ENCODE measurements at regions not wholly inside any gene's neighbourhood (a gene's known extent, or its start where the extent isn't known, plus 50 kb on each side); places are given as distances from the start of the nearest gene placed in this dataset.

- Histone ChIP-seq H3K36me3 (ENCODE audit: control insufficient read depth in 2 of 2, insufficient read depth in 2 of 2, low read length in 1 of 2) (no peaks in the 10 kb centered on the region), H3K27ac (ENCODE audit: low read depth in 1 of 2, low read length in 1 of 2) (no peak overlapping the region), H3K27me3 (ENCODE audit: control insufficient read depth in 2 of 2, insufficient read depth in 1 of 2, low read length in 1 of 2) (no peaks in the 10 kb centered on the region), H3K4me1 (ENCODE audit: control insufficient read depth in 2 of 2, insufficient read depth in 2 of 2, low read length in 2 of 2) (peaks cover 2 to 3% of the 10 kb centered on the region in 2 donors), H3K4me3 (ENCODE audit: low read length in 2 of 2) (no peak overlapping the region), H3K9me3 (ENCODE audit: control insufficient read depth in 2 of 2, insufficient read depth in 1 of 2, low read length in 1 of 2) (peaks cover 0 to 6% of the 10 kb centered on the region in 2 donors)
- DNase-seq (ENCODE audit: low read depth in 6 of 9, low spot score in 9 of 9), result no peak
- WGBS, result 91% methylated on average over 2 of the region's 2 CpGs
Measured at GRCh38 chr5:67311208-67311607, 114.6 kb upstream of the CD180 start.

- Histone ChIP-seq H3K4me1 (ENCODE audit: control insufficient read depth in 2 of 2, insufficient read depth in 2 of 2, low read length in 2 of 2) (peaks cover 2 to 3% of the 10 kb centered on the region in 2 donors), H3K36me3 (ENCODE audit: control insufficient read depth in 2 of 2, insufficient read depth in 2 of 2, low read length in 1 of 2) (no peaks in the 10 kb centered on the region), H3K9me3 (ENCODE audit: control insufficient read depth in 2 of 2, insufficient read depth in 1 of 2, low read length in 1 of 2) (peaks cover 0 to 6% of the 10 kb centered on the region in 2 donors), H3K27me3 (ENCODE audit: control insufficient read depth in 2 of 2, insufficient read depth in 1 of 2, low read length in 1 of 2) (no peaks in the 10 kb centered on the region), H3K4me3 (ENCODE audit: low read length in 2 of 2) (no peak overlapping the region), H3K27ac (ENCODE audit: low read depth in 1 of 2, low read length in 1 of 2) (no peak overlapping the region)
- WGBS, result 69% methylated on average over 2 of the region's 2 CpGs
- no peak for DNase-seq (ENCODE audit: low read depth in 6 of 9, low spot score in 9 of 9)
Measured at GRCh38 chr5:67310740-67311139, 114.1 kb upstream of the CD180 start.

- Histone ChIP-seq H3K9me3 (ENCODE audit: control insufficient read depth in 2 of 2, insufficient read depth in 1 of 2, low read length in 1 of 2) (peaks cover 0 to 5% of the 10 kb centered on the region in 2 donors), H3K27me3 (ENCODE audit: control insufficient read depth in 2 of 2, insufficient read depth in 1 of 2, low read length in 1 of 2) (no peaks in the 10 kb centered on the region), H3K4me1 (ENCODE audit: control insufficient read depth in 2 of 2, insufficient read depth in 2 of 2, low read length in 2 of 2) (peaks cover 0 to 3% of the 10 kb centered on the region in 2 donors), H3K36me3 (ENCODE audit: control insufficient read depth in 2 of 2, insufficient read depth in 2 of 2, low read length in 1 of 2) (no peaks in the 10 kb centered on the region), H3K27ac (ENCODE audit: low read depth in 1 of 2, low read length in 1 of 2) (no peak overlapping the region), H3K4me3 (ENCODE audit: low read length in 2 of 2) (no peak overlapping the region)
- WGBS, result 92% methylated on average over 1 of the region's 1 CpG
- DNase-seq (ENCODE audit: low read depth in 6 of 9, low spot score in 9 of 9), result no peak
Measured at GRCh38 chr5:67310169-67310568, 113.6 kb upstream of the CD180 start.

- no peak overlapping the region for H3K4me3 ChIP-seq (ENCODE audit: low read length in 2 of 2)
- H3K27me3 ChIP-seq (ENCODE audit: control insufficient read depth in 2 of 2, insufficient read depth in 1 of 2, low read length in 1 of 2), result no peaks in the 10 kb centered on the region
- DNase-seq (ENCODE audit: low read depth in 6 of 9, low spot score in 9 of 9), result no peak
- peaks cover 0 to 3% of the 10 kb centered on the region in 2 donors for H3K9me3 ChIP-seq (ENCODE audit: control insufficient read depth in 2 of 2, insufficient read depth in 1 of 2, low read length in 1 of 2)
- no peaks in the 10 kb centered on the region for H3K36me3 ChIP-seq (ENCODE audit: control insufficient read depth in 2 of 2, insufficient read depth in 2 of 2, low read length in 1 of 2)
- 98% methylated on average over 3 of the region's 3 CpGs for WGBS
- H3K4me1 ChIP-seq (ENCODE audit: control insufficient read depth in 2 of 2, insufficient read depth in 2 of 2, low read length in 2 of 2), result peaks cover 0 to 3% of the 10 kb centered on the region in 2 donors
- H3K27ac ChIP-seq (ENCODE audit: low read depth in 1 of 2, low read length in 1 of 2), result no peak overlapping the region
Measured at GRCh38 chr5:67308988-67309688, 112.5 kb upstream of the CD180 start.

- H3K27ac ChIP-seq (ENCODE audit: low read depth in 1 of 2, low read length in 1 of 2), result no peak overlapping the region
- H3K4me3 ChIP-seq (ENCODE audit: low read length in 2 of 2), result no peak overlapping the region
- peak in 2 of 9 donors; percentile 2 to 27 for DNase-seq (ENCODE audit: low read depth in 6 of 9, low spot score in 9 of 9)
- no peaks in the 10 kb centered on the region for H3K36me3 ChIP-seq (ENCODE audit: control insufficient read depth in 2 of 2, insufficient read depth in 2 of 2, low read length in 1 of 2)
- WGBS, result 87% methylated on average over 4 of the region's 4 CpGs
- peaks cover 0 to 3% of the 10 kb centered on the region in 2 donors for H3K9me3 ChIP-seq (ENCODE audit: control insufficient read depth in 2 of 2, insufficient read depth in 1 of 2, low read length in 1 of 2)
- no peaks in the 10 kb centered on the region for H3K27me3 ChIP-seq (ENCODE audit: control insufficient read depth in 2 of 2, insufficient read depth in 1 of 2, low read length in 1 of 2)
- H3K4me1 ChIP-seq (ENCODE audit: control insufficient read depth in 2 of 2, insufficient read depth in 2 of 2, low read length in 2 of 2), result peaks cover 0 to 3% of the 10 kb centered on the region in 2 donors
Measured at GRCh38 chr5:67306965-67307607, 110.5 kb upstream of the CD180 start.

GRCh38 chr5:67305913-67306710 lies 109.5 kb upstream of the CD180 start:
- Histone ChIP-seq H3K4me3 (ENCODE audit: low read length in 2 of 2) (no peak overlapping the region), H3K4me1 (ENCODE audit: control insufficient read depth in 2 of 2, insufficient read depth in 2 of 2, low read length in 2 of 2) (peaks cover 0 to 3% of the 10 kb centered on the region in 2 donors), H3K27me3 (ENCODE audit: control insufficient read depth in 2 of 2, insufficient read depth in 1 of 2, low read length in 1 of 2) (no peaks in the 10 kb centered on the region), H3K36me3 (ENCODE audit: control insufficient read depth in 2 of 2, insufficient read depth in 2 of 2, low read length in 1 of 2) (no peaks in the 10 kb centered on the region), H3K27ac (ENCODE audit: low read depth in 1 of 2, low read length in 1 of 2) (peak overlapping the region in 1 of 2 donors; percentile 8), H3K9me3 (ENCODE audit: control insufficient read depth in 2 of 2, insufficient read depth in 1 of 2, low read length in 1 of 2) (peaks cover 0 to 3% of the 10 kb centered on the region in 2 donors)
- 91% methylated on average over 9 of the region's 9 CpGs for WGBS
- no peak for DNase-seq (ENCODE audit: low read depth in 6 of 9, low spot score in 9 of 9)

GRCh38 chr5:67305401-67305800 lies 108.8 kb upstream of the CD180 start:
- peaks cover 0 to 3% of the 10 kb centered on the region in 2 donors for H3K4me1 ChIP-seq (ENCODE audit: control insufficient read depth in 2 of 2, insufficient read depth in 2 of 2, low read length in 2 of 2)
- whole genome bisulfite sequencing, result 96% methylated on average over 1 of the region's 1 CpG
- H3K27ac ChIP-seq (ENCODE audit: low read depth in 1 of 2, low read length in 1 of 2), result no peak overlapping the region
- no peak for DNase-seq (ENCODE audit: low read depth in 6 of 9, low spot score in 9 of 9)
- H3K36me3 ChIP-seq (ENCODE audit: control insufficient read depth in 2 of 2, insufficient read depth in 2 of 2, low read length in 1 of 2), result no peaks in the 10 kb centered on the region
- no peak overlapping the region for H3K4me3 ChIP-seq (ENCODE audit: low read length in 2 of 2)
- H3K9me3 ChIP-seq (ENCODE audit: control insufficient read depth in 2 of 2, insufficient read depth in 1 of 2, low read length in 1 of 2), result peaks cover 0 to 3% of the 10 kb centered on the region in 2 donors
- H3K27me3 ChIP-seq (ENCODE audit: control insufficient read depth in 2 of 2, insufficient read depth in 1 of 2, low read length in 1 of 2), result no peaks in the 10 kb centered on the region

GRCh38 chr5:67303356-67303755 lies 106.8 kb upstream of the CD180 start:
- H3K4me3 ChIP-seq (ENCODE audit: low read length in 2 of 2), result no peak overlapping the region
- DNase-seq (ENCODE audit: low read depth in 6 of 9, low spot score in 9 of 9), result no peak
- whole genome bisulfite sequencing, result 94% methylated on average over 3 of the region's 3 CpGs
- no peaks in the 10 kb centered on the region for H3K27me3 ChIP-seq (ENCODE audit: control insufficient read depth in 2 of 2, insufficient read depth in 1 of 2, low read length in 1 of 2)
- no peaks in the 10 kb centered on the region for H3K9me3 ChIP-seq (ENCODE audit: control insufficient read depth in 2 of 2, insufficient read depth in 1 of 2, low read length in 1 of 2)
- H3K27ac ChIP-seq (ENCODE audit: low read depth in 1 of 2, low read length in 1 of 2), result no peak overlapping the region
- H3K4me1 ChIP-seq (ENCODE audit: control insufficient read depth in 2 of 2, insufficient read depth in 2 of 2, low read length in 2 of 2), result peaks cover 0 to 3% of the 10 kb centered on the region in 2 donors
- no peaks in the 10 kb centered on the region for H3K36me3 ChIP-seq (ENCODE audit: control insufficient read depth in 2 of 2, insufficient read depth in 2 of 2, low read length in 1 of 2)

Data from thymus (tissue), 11 donors.